ENCODE measurements at regions not wholly inside any gene's neighbourhood (a gene's known extent, or its start where the extent isn't known, plus 50 kb on each side); places are given as distances from the start of the nearest gene placed in this dataset.

DNA sequence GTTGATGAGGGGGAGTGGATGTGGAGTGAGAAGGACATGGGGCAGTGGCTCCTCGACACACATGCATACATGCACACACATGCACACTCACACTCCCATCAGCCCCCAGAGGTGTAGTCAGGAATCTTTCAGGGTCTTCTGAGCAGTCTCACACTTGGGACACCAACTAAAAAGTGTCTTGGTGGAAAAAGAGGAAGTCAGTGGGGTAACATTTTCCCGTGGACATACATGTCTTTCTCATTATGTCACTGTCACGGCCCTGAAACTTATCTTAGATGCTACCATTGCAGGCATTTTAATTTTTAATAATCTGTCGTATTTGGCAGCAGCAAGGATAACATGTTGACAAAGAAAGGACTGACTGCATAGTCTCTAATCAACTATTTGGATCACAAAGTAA is 261.1 kb downstream of the ADGRG6 start:
- Histone ChIP-seq H3K36me3 (replicated peaks) (no peaks in the 10 kb centered on the region), H3K27ac (no peak overlapping the region), H3K27me3 (replicated peaks) (no peaks in the 10 kb centered on the region), H3K4me3 (ENCODE audit: low read depth, low read length) (no peak overlapping the region)
- no peak for DNase-seq
- TF ChIP-seq, protein P1, sequence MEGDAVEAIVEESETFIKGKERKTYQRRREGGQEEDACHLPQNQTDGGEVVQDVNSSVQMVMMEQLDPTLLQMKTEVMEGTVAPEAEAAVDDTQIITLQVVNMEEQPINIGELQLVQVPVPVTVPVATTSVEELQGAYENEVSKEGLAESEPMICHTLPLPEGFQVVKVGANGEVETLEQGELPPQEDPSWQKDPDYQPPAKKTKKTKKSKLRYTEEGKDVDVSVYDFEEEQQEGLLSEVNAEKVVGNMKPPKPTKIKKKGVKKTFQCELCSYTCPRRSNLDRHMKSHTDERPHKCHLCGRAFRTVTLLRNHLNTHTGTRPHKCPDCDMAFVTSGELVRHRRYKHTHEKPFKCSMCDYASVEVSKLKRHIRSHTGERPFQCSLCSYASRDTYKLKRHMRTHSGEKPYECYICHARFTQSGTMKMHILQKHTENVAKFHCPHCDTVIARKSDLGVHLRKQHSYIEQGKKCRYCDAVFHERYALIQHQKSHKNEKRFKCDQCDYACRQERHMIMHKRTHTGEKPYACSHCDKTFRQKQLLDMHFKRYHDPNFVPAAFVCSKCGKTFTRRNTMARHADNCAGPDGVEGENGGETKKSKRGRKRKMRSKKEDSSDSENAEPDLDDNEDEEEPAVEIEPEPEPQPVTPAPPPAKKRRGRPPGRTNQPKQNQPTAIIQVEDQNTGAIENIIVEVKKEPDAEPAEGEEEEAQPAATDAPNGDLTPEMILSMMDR (IDR thresholded peaks at IDR 0.05; ENCODE audit: low read depth, low read length, missing control alignments) = no peak
- in situ Hi-C loops (cut with HindIII; ENCODE audit: low pct_ligation_motif_present, low sequenced_read_pairs) = no loop called here

DNA sequence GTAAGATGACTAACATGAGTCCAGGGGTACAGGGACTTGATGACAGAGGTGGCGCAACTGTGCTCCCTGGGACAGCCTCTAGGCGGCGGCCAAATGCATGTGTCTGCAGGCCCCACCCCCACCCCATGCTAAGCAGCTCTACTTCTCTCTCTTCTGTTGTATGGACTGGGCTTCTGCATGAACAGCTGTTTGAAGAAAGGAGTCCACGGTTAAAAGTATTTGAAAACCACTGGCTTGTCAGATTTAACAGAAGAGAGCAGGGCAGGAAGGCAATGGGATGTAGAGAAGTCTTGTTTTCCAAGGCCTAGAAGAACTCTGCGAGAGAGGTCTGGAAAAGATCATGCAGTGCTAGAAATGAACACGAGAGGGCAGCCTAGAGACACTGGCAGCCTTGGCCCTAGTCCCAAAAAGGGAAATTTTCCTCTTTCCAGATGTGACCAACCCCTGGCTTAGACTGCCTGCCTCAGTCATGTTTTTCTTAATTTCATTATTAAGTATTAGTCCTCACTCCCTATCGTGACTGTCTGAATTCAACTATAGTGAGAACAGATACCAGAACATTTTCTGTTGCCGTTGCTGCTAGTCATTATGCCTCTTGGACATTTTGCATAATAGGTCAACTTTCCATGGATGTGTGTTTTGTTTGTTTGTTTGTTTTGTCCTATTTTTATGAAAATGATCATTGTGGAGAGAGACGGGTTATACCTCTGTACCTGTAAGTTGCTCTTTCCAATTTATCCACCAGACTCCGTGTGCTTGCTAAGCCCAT is 265.0 kb downstream of the ADGRG6 start:
- in situ Hi-C loops (cut with HindIII; ENCODE audit: low pct_ligation_motif_present, low sequenced_read_pairs) = no loop called here
- no peaks in the 10 kb centered on the region for H3K36me3 ChIP-seq (replicated peaks)
- no peak overlapping the region for H3K27ac ChIP-seq
- H3K27me3 ChIP-seq (replicated peaks) = no peaks in the 10 kb centered on the region
- H3K4me3 ChIP-seq (ENCODE audit: low read depth, low read length) = no peak overlapping the region
- peak; percentile 64 for DNase-seq
- TF ChIP-seq, protein P1 (IDR thresholded peaks at IDR 0.05; ENCODE audit: low read depth, low read length, missing control alignments) = peak; percentile 92

DNA sequence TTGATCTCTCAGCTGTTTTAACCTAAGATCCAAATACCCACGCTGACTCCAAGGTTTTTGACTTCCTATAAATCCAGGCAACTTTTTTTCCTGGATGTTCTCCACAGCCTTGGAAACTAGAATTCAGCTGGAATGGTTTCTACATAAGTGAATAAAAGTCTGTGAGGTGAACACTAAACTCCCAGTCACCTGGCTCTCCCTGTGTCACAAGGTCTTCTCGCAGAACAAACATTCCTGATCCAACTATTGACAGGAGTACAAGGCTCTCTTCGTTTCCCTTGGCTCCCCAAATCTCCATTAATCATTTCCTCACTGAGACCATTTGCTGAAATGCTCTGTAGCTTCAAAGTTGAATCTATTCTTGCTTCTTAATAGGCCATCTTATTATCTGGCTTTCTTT is 265.7 kb downstream of the ADGRG6 start:
- no peak for DNase-seq
- Histone ChIP-seq H3K27me3 (replicated peaks) (no peaks in the 10 kb centered on the region), H3K27ac (no peak overlapping the region), H3K4me3 (ENCODE audit: low read depth, low read length) (no peak overlapping the region), H3K36me3 (replicated peaks) (no peaks in the 10 kb centered on the region)
- in situ Hi-C loops (cut with HindIII; ENCODE audit: low pct_ligation_motif_present, low sequenced_read_pairs) = no loop called here
- TF ChIP-seq, protein P1 (IDR thresholded peaks at IDR 0.05; ENCODE audit: low read depth, low read length, missing control alignments) = no peak

DNA sequence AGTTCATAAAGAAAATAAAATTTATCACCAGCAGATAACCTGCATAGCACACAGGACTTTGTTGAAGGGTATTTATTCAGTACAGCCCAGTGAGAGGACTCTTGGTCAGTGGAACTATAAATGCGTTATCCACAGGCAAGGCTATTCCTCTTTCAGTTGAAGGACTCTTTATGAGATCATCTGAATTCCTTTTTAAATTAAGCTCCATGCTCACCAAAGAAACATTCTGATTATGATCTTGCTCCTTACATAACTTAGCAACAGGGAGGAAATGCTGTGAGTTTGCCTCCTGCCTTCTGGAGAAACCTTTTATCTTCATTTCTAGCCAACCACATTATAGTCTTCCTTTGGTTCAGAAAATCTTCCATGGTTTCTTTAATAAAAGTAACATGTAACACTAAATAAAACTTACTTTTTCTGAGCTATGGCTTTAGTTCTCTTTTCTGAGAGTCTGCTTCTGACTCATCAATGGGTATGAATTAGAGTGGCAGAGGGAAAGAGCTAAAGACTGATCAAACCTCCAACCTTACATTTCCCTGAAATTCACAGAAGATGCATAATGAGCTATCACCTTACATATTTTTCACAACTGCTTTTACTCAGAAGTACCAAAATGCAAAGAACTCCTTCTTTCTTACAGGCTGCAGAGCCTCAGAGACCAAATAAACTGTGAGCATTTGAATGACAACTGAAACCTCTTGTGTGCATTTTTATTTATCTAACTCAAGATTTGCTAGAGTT is 267.2 kb downstream of the ADGRG6 start:
- in situ Hi-C loops (cut with HindIII; ENCODE audit: low pct_ligation_motif_present, low sequenced_read_pairs) = no loop called here
- H3K27ac ChIP-seq = peak overlapping the region; percentile 48
- DNase-seq = peak; percentile 28
- no peaks in the 10 kb centered on the region for H3K36me3 ChIP-seq (replicated peaks)
- H3K4me3 ChIP-seq (ENCODE audit: low read depth, low read length) = no peak overlapping the region
- TF ChIP-seq, protein P1 (IDR thresholded peaks at IDR 0.05; ENCODE audit: low read depth, low read length, missing control alignments) = no peak
- H3K27me3 ChIP-seq (replicated peaks) = no peaks in the 10 kb centered on the region

DNA sequence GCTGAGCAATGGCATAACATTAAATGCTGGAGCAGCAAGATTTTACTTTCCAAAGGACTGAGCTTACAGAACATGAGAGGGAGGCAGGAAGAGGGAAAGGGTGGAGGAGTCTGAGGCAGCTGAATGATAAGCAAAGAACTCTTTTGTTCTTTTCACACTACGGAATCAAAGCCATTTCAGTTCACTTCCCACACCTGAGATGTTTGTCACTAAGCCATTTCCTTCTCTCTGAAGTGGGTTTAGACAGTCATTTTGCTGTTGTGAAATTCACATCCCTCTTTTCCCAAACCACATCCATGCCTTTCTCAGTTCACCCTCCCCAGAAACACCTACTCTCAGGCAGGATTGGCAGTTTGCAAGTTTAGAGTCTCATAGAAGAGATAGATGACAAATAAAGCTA is 267.9 kb downstream of the ADGRG6 start:
- no peak for DNase-seq
- Histone ChIP-seq H3K27me3 (replicated peaks) (no peaks in the 10 kb centered on the region), H3K27ac (peak overlapping the region; percentile 48), H3K36me3 (replicated peaks) (no peaks in the 10 kb centered on the region), H3K4me3 (ENCODE audit: low read depth, low read length) (no peak overlapping the region)
- TF ChIP-seq, protein P1 (IDR thresholded peaks at IDR 0.05; ENCODE audit: low read depth, low read length, missing control alignments) = no peak
- in situ Hi-C loops (cut with HindIII; ENCODE audit: low pct_ligation_motif_present, low sequenced_read_pairs) = no loop called here

All from brain microvascular endothelial cell (primary cell).